Endothelial cell of umbilical vein (primary cell): ENCODE measurements at regions not wholly inside any gene's neighbourhood (a gene's known extent, or its start where the extent isn't known, plus 50 kb on each side); places are given as distances from the start of the nearest gene placed in this dataset.

Experiments used
- BruUV-seq: library from RNA; stranded (reverse); fragments of 400-500 nt; replicated peaks from 2 replicates; lab custom pipeline; 2021; lab: Mats Ljungman, UMichigan
- CTCF ChIA-PET: fragments of 300-600, 350-600 bp; sonication (Branson Sonifier 250); formaldehyde crosslinking; loops from one replicate; lab custom pipeline; 2021; ENCODE audit warnings: antibody characterized with exemption, inconsistent platforms; lab: Charles Lee
- POLR2A ChIA-PET: fragments of 300-600, 350-600 bp; sonication (Branson Sonifier 250); formaldehyde crosslinking; loops from one replicate; lab custom pipeline; 2021; ENCODE audit warnings: antibody characterized with exemption, inconsistent platforms; lab: Charles Lee
- DNase-seq: peaks from one replicate; pipeline ENCODE4 v3.0.0-alpha.2; 2011; ENCODE audit warnings: low read depth, low spot score
- FAIRE-seq: peaks from 2 replicates; lab custom pipeline; 2011; peaks lifted over from hg19 to GRCh38; lab: Jason Lieb, UNC
- H2AFZ ChIP-seq: 2 replicates; pipeline ENCODE4 v1.6.0; 2012; ENCODE audit warnings: low read depth, low read length, control low read depth, inconsistent platforms
- H3K27ac ChIP-seq: 2 replicates; pipeline ENCODE4 v1.5.1; 2011; ENCODE audit warnings: low read depth, mild to moderate bottlenecking, control low read depth, low read length, moderate library complexity; ENCODE audit not compliant: insufficient read depth
- H3K27me3 ChIP-seq, 2 experiments: 2 replicates each; pipeline versions ENCODE4 v1.6.0 to v1.6.1; 2011; ENCODE audit warnings: low read length in 2 of 2, mixed read lengths in 1 of 2; ENCODE audit not compliant: control insufficient read depth in 2 of 2, insufficient read depth in 2 of 2
- H3K36me3 ChIP-seq, 2 experiments: 2 replicates in 1 of 2; 3 replicates in 1 of 2; pipeline ENCODE4 v1.5.1; 2011; ENCODE audit warnings: low read length in 2 of 2, mild to moderate bottlenecking in 1 of 2, moderate library complexity in 1 of 2; ENCODE audit not compliant: control insufficient read depth in 2 of 2, insufficient read depth in 2 of 2; ENCODE audit errors: extremely low read depth in 1 of 2
- H3K4me1 ChIP-seq: 3 replicates; pipeline ENCODE4 v1.5.1; 2011; ENCODE audit warnings: mild to moderate bottlenecking, low read length; ENCODE audit not compliant: control insufficient read depth, insufficient read depth; ENCODE audit errors: extremely low read depth
- H3K4me2 ChIP-seq: 2 replicates; pipeline ENCODE4 v1.6.1; 2011; ENCODE audit warnings: low read length, control low read depth, mixed read lengths; ENCODE audit not compliant: insufficient read depth
- H3K4me3 ChIP-seq, 3 experiments: fragments of 200-600 bp in 1 of 3; sonication (generic), shearing (Covaris generic) in 1 of 3; replicated peaks in 1 of 3; 2 replicates each; pipeline ENCODE4 v1.5.1; 2011 to 2016; ENCODE audit warnings: control low read depth in 3 of 3, low read length in 3 of 3, mild to moderate bottlenecking in 2 of 3, inconsistent platforms in 1 of 3, low read depth in 1 of 3, moderate library complexity in 1 of 3; ENCODE audit not compliant: insufficient read depth in 1 of 3
- H3K79me2 ChIP-seq: 2 replicates; pipeline ENCODE4 v1.6.0; 2012; ENCODE audit warnings: low read length, inconsistent platforms; ENCODE audit not compliant: control insufficient read depth, insufficient read depth
- H3K9ac ChIP-seq: replicated peaks from 2 replicates; pipeline ENCODE3; 2011; ENCODE audit warnings: low read length, control low read depth; ENCODE audit not compliant: insufficient read depth; ENCODE audit errors: extremely low read depth
- H3K9me1 ChIP-seq: replicated peaks from 3 replicates; pipeline ENCODE4 v1.6.0; 2011; ENCODE audit warnings: mild to moderate bottlenecking, low read length; ENCODE audit not compliant: control insufficient read depth, insufficient read depth; ENCODE audit errors: extremely low read depth
- H3K9me3 ChIP-seq: replicated peaks from 2 replicates; pipeline ENCODE4 v1.5.1; 2012; ENCODE audit warnings: low read length, inconsistent platforms; ENCODE audit not compliant: control insufficient read depth, insufficient read depth
- H4K20me1 ChIP-seq: replicated peaks from 2 replicates; pipeline ENCODE3; 2011; ENCODE audit warnings: mild to moderate bottlenecking, low read length; ENCODE audit not compliant: control insufficient read depth, insufficient read depth; ENCODE audit errors: extremely low read depth
- EZH2 ChIP-seq: IDR thresholded peaks from 2 replicates; pipeline ENCODE4 v1.6.1; 2012; ENCODE audit warnings: borderline replicate concordance, low read depth, mild to moderate bottlenecking, moderate library complexity, low read length, inconsistent platforms; ENCODE audit not compliant: severe bottlenecking
- FOS ChIP-seq: IDR thresholded peaks from 2 replicates; pipeline ENCODE4 v1.6.1; 2011; ENCODE audit warnings: mild to moderate bottlenecking, low read length, moderate library complexity, borderline replicate concordance; ENCODE audit not compliant: insufficient read depth
- GATA2 ChIP-seq: IDR thresholded peaks from 2 replicates; pipeline ENCODE4 v1.7.0; 2011; ENCODE audit warnings: low read depth, mild to moderate bottlenecking, moderate library complexity, mixed read lengths, low read length; ENCODE audit not compliant: insufficient read length, insufficient read depth
- JUN ChIP-seq: IDR thresholded peaks from 2 replicates; pipeline ENCODE4 v1.6.1; 2011; ENCODE audit warnings: borderline replicate concordance, low read depth; ENCODE audit not compliant: insufficient read length, insufficient read depth
- POLR2A ChIP-seq: IDR thresholded peaks from 2 replicates; pipeline ENCODE4 v1.6.1; 2012; ENCODE audit warnings: low read depth, mild to moderate bottlenecking, control low read depth, low read length
- POLR2AphosphoS5 ChIP-seq: IDR thresholded peaks from 2 replicates; pipeline ENCODE4 v1.6.1; 2012; ENCODE audit warnings: low read depth, mild to moderate bottlenecking, control low read depth, low read length, moderate library complexity; ENCODE audit not compliant: insufficient read depth
- dilution Hi-C: fragments of 300-500 bp; cut with MboI; formaldehyde crosslinking; loops from one replicate; pipeline ENCODE4 v1.15.0; 2019; ENCODE audit warnings: low sequenced_read_pairs; ENCODE audit not compliant: extremely low pct_ligation_motif_present
- intact Hi-C: fragments of 100-400 bp; cut with micrococcal nuclease; formaldehyde crosslinking; loops from one replicate; pipeline ENCODE4 v1.10.0; 2022
- TF ChIP-seq, protein P1 (sequence below): IDR thresholded peaks from 2 replicates; pipeline ENCODE4 v1.6.1; 2011; ENCODE audit not compliant: insufficient read depth, insufficient read length
- TF ChIP-seq, protein P2 (sequence below), 2 donors: IDR thresholded peaks; 1 replicate in 1 of 2; 2 replicates in 1 of 2; pipeline ENCODE4 v1.5.1; 2011; ENCODE audit warnings: low read length in 2 of 2, mild to moderate bottlenecking in 2 of 2, moderate library complexity in 2 of 2, control low read depth in 1 of 2, inconsistent platforms in 1 of 2, low read depth in 1 of 2; ENCODE audit not compliant: insufficient read depth in 1 of 2; ENCODE audit errors: extremely low read depth in 1 of 2

DNA sequence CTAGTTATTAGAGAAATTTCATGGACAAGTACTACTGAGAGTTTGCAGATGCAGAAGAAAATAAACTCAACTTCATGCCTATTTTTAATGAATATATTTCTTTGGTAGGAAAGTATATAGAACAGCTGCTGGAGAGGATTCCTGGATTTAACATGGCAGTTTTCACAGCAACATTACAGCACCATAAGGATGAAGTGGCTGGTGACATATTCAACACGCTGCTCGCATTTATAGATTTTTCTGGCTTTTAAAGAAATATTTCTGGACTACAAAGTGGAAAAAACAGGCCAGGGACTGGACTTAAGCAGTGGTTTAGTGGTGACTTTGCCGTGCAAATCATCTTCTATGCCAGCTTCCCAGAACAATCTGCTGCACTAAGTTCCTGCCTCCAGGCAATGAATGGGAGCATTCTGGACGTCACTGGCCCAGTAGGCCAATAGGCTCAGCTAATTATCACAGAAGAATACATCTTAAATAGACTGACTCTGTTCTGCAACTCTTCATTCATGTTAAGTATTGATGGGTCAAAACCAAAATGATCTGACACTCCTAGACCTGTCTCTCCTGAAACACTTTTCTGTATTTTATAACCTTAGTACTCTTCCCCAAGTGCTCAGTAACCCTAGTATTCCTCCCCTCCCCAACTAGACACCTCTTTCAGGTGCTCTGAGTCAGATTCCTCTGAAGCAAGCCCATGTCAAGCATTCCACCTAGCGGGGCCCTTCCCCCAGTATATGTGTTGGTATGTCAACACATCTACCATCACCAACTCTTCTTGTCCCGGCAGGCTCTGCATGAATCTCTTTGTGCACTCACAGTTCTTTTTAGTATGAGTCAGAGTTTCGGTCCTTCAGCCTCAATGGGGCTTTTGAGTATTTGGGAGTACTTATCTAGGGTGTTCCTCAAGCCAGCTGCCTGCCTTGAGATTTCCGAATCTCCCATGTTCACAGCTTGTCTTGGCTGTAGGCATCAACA lies 625.5 kb downstream of the CHSY3 start:
- H3K9me1 ChIP-seq, result no peaks in the 10 kb centered on the region
- intact Hi-C loops (no loop called here), dilution Hi-C loops (no loop called here)
- BruUV-seq, result no TSS peak
- H4K20me1 ChIP-seq, result no peaks in the 10 kb centered on the region
- H3K79me2 ChIP-seq, result no peaks in the 10 kb centered on the region
- H3K36me3 ChIP-seq, result no peaks in the 10 kb centered on the region
- DNase-seq (no peak), FAIRE-seq (no peak)
- H3K9me3 ChIP-seq, result no peaks in the 10 kb centered on the region
- no peak overlapping the region for H2AFZ ChIP-seq
- H3K4me2 ChIP-seq, result no peak overlapping the region
- H3K27me3 ChIP-seq, result no peaks in the 10 kb centered on the region
- no peak overlapping the region for H3K9ac ChIP-seq
- ChIA-PET CTCF (no interaction called here), POLR2A (no interaction called here)
- H3K27ac ChIP-seq, result no peak overlapping the region
- H3K4me1 ChIP-seq, result no peaks in the 10 kb centered on the region
- no peak overlapping the region for H3K4me3 ChIP-seq
- no peak for TF ChIP-seq POLR2AphosphoS5
- TF ChIP-seq, protein P1, sequence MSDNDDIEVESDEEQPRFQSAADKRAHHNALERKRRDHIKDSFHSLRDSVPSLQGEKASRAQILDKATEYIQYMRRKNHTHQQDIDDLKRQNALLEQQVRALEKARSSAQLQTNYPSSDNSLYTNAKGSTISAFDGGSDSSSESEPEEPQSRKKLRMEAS, result no peak
- TF ChIP-seq FOS, result no peak

DNA sequence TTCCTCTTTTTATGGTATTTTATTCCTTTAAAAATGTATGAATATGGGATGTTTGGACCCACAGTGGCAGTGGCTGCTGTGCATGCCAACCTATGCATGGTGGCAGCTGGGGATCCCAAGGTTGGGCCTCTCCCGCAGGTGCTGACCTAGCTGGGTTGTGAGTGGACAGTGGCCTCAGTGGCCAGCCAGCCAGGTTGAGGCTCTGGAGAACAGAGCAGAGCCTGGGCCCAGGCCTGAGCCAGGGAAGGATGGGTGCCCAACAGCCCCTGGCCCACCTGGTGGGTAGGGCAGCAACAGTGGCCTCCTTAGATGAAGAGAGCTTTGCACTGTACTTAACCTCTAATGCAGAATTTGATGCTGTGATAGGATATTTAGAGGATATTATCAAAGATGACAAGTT lies 624.8 kb downstream of the CHSY3 start:
- H3K27ac ChIP-seq, result no peak overlapping the region
- no peaks in the 10 kb centered on the region for H3K27me3 ChIP-seq
- no peak for DNase-seq
- H3K79me2 ChIP-seq, result no peaks in the 10 kb centered on the region
- no peak for TF ChIP-seq EZH2
- TF ChIP-seq GATA2, result no peak
- no peak for TF ChIP-seq POLR2AphosphoS5
- no peak for TF ChIP-seq JUN
- TF ChIP-seq, protein P1, result no peak
- TF ChIP-seq, protein P2, sequence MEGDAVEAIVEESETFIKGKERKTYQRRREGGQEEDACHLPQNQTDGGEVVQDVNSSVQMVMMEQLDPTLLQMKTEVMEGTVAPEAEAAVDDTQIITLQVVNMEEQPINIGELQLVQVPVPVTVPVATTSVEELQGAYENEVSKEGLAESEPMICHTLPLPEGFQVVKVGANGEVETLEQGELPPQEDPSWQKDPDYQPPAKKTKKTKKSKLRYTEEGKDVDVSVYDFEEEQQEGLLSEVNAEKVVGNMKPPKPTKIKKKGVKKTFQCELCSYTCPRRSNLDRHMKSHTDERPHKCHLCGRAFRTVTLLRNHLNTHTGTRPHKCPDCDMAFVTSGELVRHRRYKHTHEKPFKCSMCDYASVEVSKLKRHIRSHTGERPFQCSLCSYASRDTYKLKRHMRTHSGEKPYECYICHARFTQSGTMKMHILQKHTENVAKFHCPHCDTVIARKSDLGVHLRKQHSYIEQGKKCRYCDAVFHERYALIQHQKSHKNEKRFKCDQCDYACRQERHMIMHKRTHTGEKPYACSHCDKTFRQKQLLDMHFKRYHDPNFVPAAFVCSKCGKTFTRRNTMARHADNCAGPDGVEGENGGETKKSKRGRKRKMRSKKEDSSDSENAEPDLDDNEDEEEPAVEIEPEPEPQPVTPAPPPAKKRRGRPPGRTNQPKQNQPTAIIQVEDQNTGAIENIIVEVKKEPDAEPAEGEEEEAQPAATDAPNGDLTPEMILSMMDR (IDR thresholded peaks at IDR 0.05; ENCODE audit: extremely low read depth in 1 of 2, insufficient read depth in 1 of 2, low read depth in 1 of 2, low read length in 2 of 2), result no peak
- no peak for TF ChIP-seq POLR2A
- ChIA-PET CTCF (no interaction called here), POLR2A (no interaction called here)
- no peaks in the 10 kb centered on the region for H3K9me3 ChIP-seq
- dilution Hi-C loops (no loop called here), intact Hi-C loops (no loop called here)
- no peak overlapping the region for H3K9ac ChIP-seq
- no peaks in the 10 kb centered on the region for H4K20me1 ChIP-seq
- H3K36me3 ChIP-seq, result no peaks in the 10 kb centered on the region
- BruUV-seq, result no TSS peak
- H2AFZ ChIP-seq, result no peak overlapping the region
- no peaks in the 10 kb centered on the region for H3K4me1 ChIP-seq
- no peak for FAIRE-seq
- H3K4me2 ChIP-seq, result no peak overlapping the region
- H3K9me1 ChIP-seq, result no peaks in the 10 kb centered on the region
- H3K4me3 ChIP-seq, result no peak overlapping the region
